SH-SY5Y (cell line): ENCODE measurements at regions not wholly inside any gene's neighbourhood (a gene's known extent, or its start where the extent isn't known, plus 50 kb on each side); places are given as distances from the start of the nearest gene placed in this dataset.

Experiments
- GATA2 ChIP-seq: IDR thresholded peaks from 2 replicates; pipeline ENCODE4 v1.6.1; 2011; ENCODE audit warnings: mild to moderate bottlenecking, low read depth, low read length
- GATA3 ChIP-seq: IDR thresholded peaks from 2 replicates; pipeline ENCODE4 v1.6.1; 2011; ENCODE audit warnings: low read depth, mild to moderate bottlenecking, low read length, moderate library complexity

DNA sequence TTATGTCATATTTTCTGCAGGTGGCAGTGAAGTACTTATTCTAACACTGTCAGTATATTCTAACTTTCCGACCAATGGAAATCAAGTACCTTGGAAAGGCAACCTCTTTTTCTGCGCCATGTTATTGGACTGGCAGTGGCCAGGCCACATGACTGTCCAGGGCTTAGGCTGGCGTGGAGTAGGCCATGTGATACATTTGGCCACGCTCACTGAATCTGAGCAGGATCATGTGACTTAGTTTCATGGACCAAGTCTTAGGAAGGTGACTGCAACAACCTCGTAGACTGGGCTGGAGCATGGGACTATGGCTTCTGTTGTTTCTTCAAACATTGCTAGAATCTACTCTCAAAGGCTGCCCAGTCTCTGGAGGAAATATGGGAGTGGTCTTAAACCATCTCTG lies 60.4 kb upstream of the HAAO start:
- no peak for TF ChIP-seq GATA3
- no peak for TF ChIP-seq GATA2
